SK-N-MC (cell line): ENCODE measurements at regions not wholly inside any gene's neighbourhood (a gene's known extent, or its start where the extent isn't known, plus 50 kb on each side); places are given as distances from the start of the nearest gene placed in this dataset.
"Not testable (repeated sequence)": the region's sequence is repeated elsewhere in the genome, so short reads cannot be mapped to it uniquely, and the experiment has no call there.

Experiments
- DNase-seq: peaks from one replicate; pipeline ENCODE4 v3.0.0-alpha.2; 2011; ENCODE audit warnings: low read depth, low spot score
- H3K27ac ChIP-seq: fragments of 200-600 bp; sonication (generic); 2 replicates; pipeline ENCODE4 v1.5.1; 2016; ENCODE audit warnings: mixed run types
- H3K36me3 ChIP-seq: fragments of 200-600 bp; sonication (generic); 2 replicates; pipeline ENCODE4 v1.6.1; 2017; ENCODE audit warnings: antibody characterized with exemption, low read length, mixed read lengths; ENCODE audit not compliant: insufficient read depth
- H3K4me3 ChIP-seq: fragments of 200-600 bp; sonication (generic); 2 replicates; pipeline ENCODE4 v1.5.1; 2016
- H3K9ac ChIP-seq: fragments of 200-600 bp; sonication (generic); 2 replicates; pipeline ENCODE4 v1.8.0; 2017; ENCODE audit warnings: mixed run types, mixed read lengths; ENCODE audit not compliant: insufficient read length
- H3K9me3 ChIP-seq: fragments of 200-600 bp; sonication (generic); 2 replicates; pipeline ENCODE4 v1.6.1; 2017; ENCODE audit warnings: low read depth, mild to moderate bottlenecking, antibody characterized with exemption, low read length, moderate library complexity, mixed read lengths
- EZH2 ChIP-seq: fragments of 200-600 bp; sonication (generic); IDR thresholded peaks from one replicate; pipeline ENCODE4 v1.6.1; 2017; ENCODE audit warnings: antibody characterized with exemption
- FOXP2 ChIP-seq: optimal IDR thresholded peaks from 2 replicates; pipeline ENCODE3; 2011; ENCODE audit warnings: mild to moderate bottlenecking, moderate library complexity; ENCODE audit not compliant: insufficient read depth; ENCODE audit errors: extremely low read length, control extremely low read depth
- POLR2AphosphoS5 ChIP-seq: IDR thresholded peaks from 2 replicates; pipeline ENCODE4 v1.6.1; 2012; ENCODE audit warnings: mild to moderate bottlenecking, low read depth, low read length, borderline replicate concordance

DNA sequence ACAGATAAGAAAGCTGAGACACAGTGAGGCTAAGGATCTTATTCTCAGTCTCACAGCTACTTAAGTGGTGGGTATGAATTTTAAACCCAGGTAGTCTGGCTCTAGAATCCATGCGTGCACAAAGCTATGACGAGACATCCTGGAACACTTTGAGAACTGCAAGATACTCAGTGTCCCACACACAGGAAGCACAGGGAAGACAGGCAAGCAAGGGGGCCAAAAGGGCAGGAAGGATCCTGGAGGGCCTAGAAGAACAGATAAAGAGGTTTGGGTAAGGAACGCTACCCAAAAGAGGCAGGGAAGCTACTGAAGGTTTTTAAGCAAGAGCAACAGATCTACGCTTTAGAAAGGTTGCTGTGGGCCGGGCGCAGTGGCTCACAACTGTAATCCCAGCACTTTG is 99.1 kb upstream of the HES1 start:
- TF ChIP-seq FOXP2 (no peak), EZH2 (no peak), POLR2AphosphoS5 (no peak)
- Histone ChIP-seq H3K4me3 (no peak overlapping the region), H3K36me3 (no peaks in the 10 kb centered on the region), H3K9ac (no peak overlapping the region), H3K9me3 (no peaks in the 10 kb centered on the region), H3K27ac (no peak overlapping the region)
- no peak for DNase-seq

DNA sequence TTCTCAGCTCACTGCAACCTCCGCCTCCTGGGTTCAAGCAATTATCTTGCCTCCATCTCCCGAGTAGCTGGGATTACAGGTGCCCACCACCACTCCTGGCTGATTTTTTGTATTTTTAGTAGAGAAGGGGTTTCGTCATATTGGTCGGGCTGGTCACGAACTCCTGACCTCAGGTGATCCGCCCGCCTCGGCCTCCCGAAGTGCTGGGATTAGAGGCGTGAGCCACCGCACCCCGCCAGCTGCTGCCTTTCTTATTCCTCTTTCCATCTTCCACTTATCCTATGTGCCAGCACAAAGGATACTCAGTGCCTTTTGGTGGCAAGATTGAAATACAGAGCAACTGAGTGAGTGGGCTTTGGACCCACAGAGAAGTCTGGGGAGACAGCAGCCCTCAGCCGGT is 97.6 kb upstream of the HES1 start:
- not testable (repeated sequence) for H3K9me3 ChIP-seq, H3K27ac ChIP-seq, H3K4me3 ChIP-seq, DNase-seq, H3K36me3 ChIP-seq, H3K9ac ChIP-seq

GRCh38 chr3:194038960-194039359 is 97.0 kb upstream of the HES1 start:
- H3K9me3 ChIP-seq, result no peaks in the 10 kb centered on the region
- no peak overlapping the region for H3K4me3 ChIP-seq
- H3K27ac ChIP-seq, result no peak overlapping the region
- TF ChIP-seq EZH2 (no peak), FOXP2 (no peak), POLR2AphosphoS5 (no peak)
- no peak overlapping the region for H3K9ac ChIP-seq
- DNase-seq, result no peak
- H3K36me3 ChIP-seq, result no peaks in the 10 kb centered on the region

- Histone ChIP-seq H3K9ac (no peak overlapping the region), H3K4me3 (no peak overlapping the region), H3K36me3 (no peaks in the 10 kb centered on the region), H3K27ac (no peak overlapping the region), H3K9me3 (no peaks in the 10 kb centered on the region)
- no peak for DNase-seq
- no peak for TF ChIP-seq EZH2
- TF ChIP-seq FOXP2, result no peak
These were observed 95.3 kb upstream of the HES1 start for GRCh38 chr3:194040516-194041273.

GRCh38 chr3:194042927-194043326 is 93.0 kb upstream of the HES1 start:
- no peak overlapping the region for H3K4me3 ChIP-seq
- no peak for TF ChIP-seq FOXP2
- no peak for TF ChIP-seq POLR2AphosphoS5
- TF ChIP-seq EZH2, result no peak
- no peaks in the 10 kb centered on the region for H3K9me3 ChIP-seq
- no peaks in the 10 kb centered on the region for H3K36me3 ChIP-seq
- H3K9ac ChIP-seq, result no peak overlapping the region
- DNase-seq, result no peak
- no peak overlapping the region for H3K27ac ChIP-seq

DNA sequence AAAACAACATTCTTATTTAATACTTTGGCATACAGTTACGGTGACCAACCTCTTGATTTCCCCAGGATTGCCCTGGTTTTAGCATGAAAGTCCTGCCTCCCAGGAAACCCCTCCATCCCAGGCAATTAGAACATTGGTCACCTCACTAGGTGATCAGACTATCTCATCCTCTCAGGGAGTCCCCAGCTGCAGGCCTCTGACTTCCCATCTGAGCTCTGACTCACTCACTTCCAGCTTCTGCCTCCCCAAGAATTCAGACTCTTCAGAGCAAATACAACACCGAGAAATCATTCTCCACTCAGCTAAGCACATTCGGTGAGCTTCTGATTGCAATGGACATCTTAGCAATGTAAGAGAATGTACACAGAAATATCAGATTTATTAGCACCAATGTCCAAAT is 92.4 kb upstream of the HES1 start:
- Histone ChIP-seq H3K9ac (no peak overlapping the region), H3K4me3 (no peak overlapping the region), H3K27ac (no peak overlapping the region), H3K9me3 (no peaks in the 10 kb centered on the region), H3K36me3 (no peaks in the 10 kb centered on the region)
- TF ChIP-seq POLR2AphosphoS5 (no peak), EZH2 (no peak), FOXP2 (no peak)
- DNase-seq, result no peak

- TF ChIP-seq FOXP2, result no peak
- no peak for TF ChIP-seq EZH2
- TF ChIP-seq POLR2AphosphoS5, result no peak
- Histone ChIP-seq H3K27ac (no peak overlapping the region), H3K9ac (no peak overlapping the region), H3K4me3 (no peak overlapping the region), H3K9me3 (no peaks in the 10 kb centered on the region), H3K36me3 (no peaks in the 10 kb centered on the region)
- no peak for DNase-seq
These were observed 90.7 kb upstream of the HES1 start for GRCh38 chr3:194045289-194045688.

DNA sequence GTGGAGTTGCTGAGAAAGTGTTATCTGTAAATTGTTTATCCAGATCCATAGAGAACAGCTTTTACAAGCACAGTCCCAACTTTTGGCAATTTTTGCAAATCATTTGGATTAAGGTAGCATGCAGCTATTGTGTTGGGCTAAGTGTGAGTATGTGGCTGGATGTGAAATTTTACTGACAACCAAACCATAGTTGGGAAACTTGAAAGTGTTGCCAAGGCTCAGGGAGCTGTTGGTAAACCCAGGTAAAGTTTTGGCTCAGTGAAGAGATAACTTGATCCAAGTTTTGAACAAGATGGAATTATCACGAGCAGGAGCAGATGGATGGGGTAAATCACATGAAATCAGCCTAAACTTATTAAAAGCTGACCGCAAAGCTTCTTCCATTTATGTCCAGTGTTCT is 90.0 kb upstream of the HES1 start:
- H3K9me3 ChIP-seq, result no peaks in the 10 kb centered on the region
- H3K36me3 ChIP-seq, result no peaks in the 10 kb centered on the region
- H3K4me3 ChIP-seq, result no peak overlapping the region
- no peak overlapping the region for H3K9ac ChIP-seq
- no peak for DNase-seq
- H3K27ac ChIP-seq, result no peak overlapping the region
- no peak for TF ChIP-seq FOXP2
- no peak for TF ChIP-seq POLR2AphosphoS5
- TF ChIP-seq EZH2, result no peak

GRCh38 chr3:194046531-194046930 is 89.4 kb upstream of the HES1 start:
- no peak for TF ChIP-seq EZH2
- no peak for TF ChIP-seq FOXP2
- H3K27ac ChIP-seq, result no peak overlapping the region
- H3K36me3 ChIP-seq, result no peaks in the 10 kb centered on the region
- no peaks in the 10 kb centered on the region for H3K9me3 ChIP-seq
- DNase-seq, result no peak
- H3K4me3 ChIP-seq, result no peak overlapping the region
- H3K9ac ChIP-seq, result no peak overlapping the region
